ENCODE measurements at regions not wholly inside any gene's neighbourhood (a gene's known extent, or its start where the extent isn't known, plus 50 kb on each side); places are given as distances from the start of the nearest gene placed in this dataset.

DNA sequence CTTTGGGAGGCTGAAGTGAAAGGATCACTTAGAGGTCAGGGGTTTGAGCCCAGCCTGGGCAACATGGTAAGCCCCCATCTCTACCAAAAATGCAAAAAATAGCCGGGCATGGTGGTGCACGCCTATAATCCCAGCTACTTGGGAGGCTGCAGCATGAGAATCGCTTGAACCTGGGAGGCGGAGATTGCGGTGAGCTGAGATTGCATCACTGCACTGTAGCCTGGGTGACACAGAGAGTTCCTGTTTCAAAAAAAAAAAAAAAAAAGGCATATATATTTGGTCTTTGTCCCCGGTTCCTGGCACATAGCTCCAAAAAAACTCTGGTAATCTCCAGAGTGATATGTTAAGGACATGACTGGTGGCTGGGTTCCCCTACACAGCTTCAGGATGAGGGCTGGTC lies 147.3 kb downstream of the SEC23IP start:
- no peaks in the 10 kb centered on the region for H3K27me3 Mint-ChIP-seq (ENCODE audit: low read depth)
- Histone ChIP-seq H2BK5ac (ENCODE audit: insufficient read length, low read length) (no peak overlapping the region), H3K9ac (ENCODE audit: extremely low read depth, insufficient read length, low read length) (no peak overlapping the region), H3K4me2 (ENCODE audit: insufficient read depth, insufficient read length, low read length) (no peak overlapping the region), H2AFZ (ENCODE audit: low read length) (no peak overlapping the region), H2BK15ac (ENCODE audit: low read depth, low read length) (no peak overlapping the region), H3T11ph (ENCODE audit: low read length) (no peak overlapping the region), H3K56ac (ENCODE audit: insufficient read length, low read depth, low read length) (no peak overlapping the region), H3K4me1 (ENCODE audit: insufficient read depth, low read length) (peaks cover 3% of the 10 kb centered on the region), H2AK5ac (ENCODE audit: insufficient read length, low read length) (no peak overlapping the region), H3K79me1 (ENCODE audit: insufficient read depth, low read depth, low read length, poor library complexity, severe bottlenecking) (no peaks in the 10 kb centered on the region), H2BK12ac (ENCODE audit: insufficient read length, low read depth, low read length) (no peak overlapping the region), H4K8ac (replicated peaks; ENCODE audit: insufficient read length, low read depth, low read length) (no peak overlapping the region), H4K20me1 (ENCODE audit: control insufficient read depth, insufficient read depth, insufficient read length) (no peaks in the 10 kb centered on the region), H4K5ac (ENCODE audit: insufficient read length, low read depth, low read length) (no peak overlapping the region), H3K4ac (ENCODE audit: low read depth, low read length) (no peak overlapping the region), H3K27me3 (ENCODE audit: insufficient read depth, low read length) (no peaks in the 10 kb centered on the region), H3K79me2 (ENCODE audit: insufficient read depth, low read length) (no peaks in the 10 kb centered on the region), H3K14ac (ENCODE audit: insufficient read depth, low read length) (no peak overlapping the region), H3K18ac (ENCODE audit: insufficient read length, low read depth, low read length) (no peak overlapping the region), H3K23me2 (ENCODE audit: insufficient read length, low read depth, low read length, poor library complexity, severe bottlenecking) (no peaks in the 10 kb centered on the region), H3K23ac (ENCODE audit: insufficient read length, low read depth, low read length) (no peak overlapping the region), H3K9me3 (ENCODE audit: control insufficient read depth, low read depth, low read length) (no peaks in the 10 kb centered on the region), H4K91ac (ENCODE audit: insufficient read length, low read depth, low read length) (no peak overlapping the region), H3K27ac (ENCODE audit: insufficient read length, low read depth, low read length) (no peak overlapping the region), H2BK120ac (ENCODE audit: low read depth, low read length, poor library complexity, severe bottlenecking) (no peak overlapping the region), H2BK20ac (ENCODE audit: low read depth, low read length, poor library complexity, severe bottlenecking) (no peak overlapping the region)
- H3K27ac Mint-ChIP-seq: no peak overlapping the region
- TF ChIP-seq, protein P1, sequence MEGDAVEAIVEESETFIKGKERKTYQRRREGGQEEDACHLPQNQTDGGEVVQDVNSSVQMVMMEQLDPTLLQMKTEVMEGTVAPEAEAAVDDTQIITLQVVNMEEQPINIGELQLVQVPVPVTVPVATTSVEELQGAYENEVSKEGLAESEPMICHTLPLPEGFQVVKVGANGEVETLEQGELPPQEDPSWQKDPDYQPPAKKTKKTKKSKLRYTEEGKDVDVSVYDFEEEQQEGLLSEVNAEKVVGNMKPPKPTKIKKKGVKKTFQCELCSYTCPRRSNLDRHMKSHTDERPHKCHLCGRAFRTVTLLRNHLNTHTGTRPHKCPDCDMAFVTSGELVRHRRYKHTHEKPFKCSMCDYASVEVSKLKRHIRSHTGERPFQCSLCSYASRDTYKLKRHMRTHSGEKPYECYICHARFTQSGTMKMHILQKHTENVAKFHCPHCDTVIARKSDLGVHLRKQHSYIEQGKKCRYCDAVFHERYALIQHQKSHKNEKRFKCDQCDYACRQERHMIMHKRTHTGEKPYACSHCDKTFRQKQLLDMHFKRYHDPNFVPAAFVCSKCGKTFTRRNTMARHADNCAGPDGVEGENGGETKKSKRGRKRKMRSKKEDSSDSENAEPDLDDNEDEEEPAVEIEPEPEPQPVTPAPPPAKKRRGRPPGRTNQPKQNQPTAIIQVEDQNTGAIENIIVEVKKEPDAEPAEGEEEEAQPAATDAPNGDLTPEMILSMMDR (conservative IDR thresholded peaks at IDR 0.05): no peak
- H3K4me1 Mint-ChIP-seq: peaks cover 17 to 23% of the 10 kb centered on the region in 2 experiments
- no CpG with 5 or more reads among the region's 6 CpGs for WGBS (ENCODE audit: extremely low coverage, insufficient read length, low lambda C conversion rate)
- peaks cover 2 to 6% of the 10 kb centered on the region in 2 experiments; a peak in 4 of 5 replicates for H3K9me3 Mint-ChIP-seq
- H3K36me3 Mint-ChIP-seq (ENCODE audit: insufficient read depth in 1 of 3, low read depth in 3 of 3): no peaks in the 10 kb centered on the region
- DNase-seq: no peak
- no peak overlapping the region for H3K4me3 Mint-ChIP-seq

Measured in H9 (cell line).